ENCODE measurements at regions not wholly inside any gene's neighbourhood (a gene's known extent, or its start where the extent isn't known, plus 50 kb on each side); places are given as distances from the start of the nearest gene placed in this dataset.

- no peaks in the 10 kb centered on the region for H3K9me3 ChIP-seq (ENCODE audit: control insufficient read depth in 2 of 2, insufficient read depth in 1 of 2, low read depth in 1 of 2, low read length in 1 of 2)
- H3K27me3 ChIP-seq (ENCODE audit: control insufficient read depth in 3 of 3, insufficient read depth in 3 of 3, low read length in 3 of 3) = no peaks in the 10 kb centered on the region
- FAIRE-seq (no peak), DNase-seq (no peak)
- 88 to 91% (median 90%) methylated on average over 12 of the region's 12 CpGs for WGBS, 3 donors
- H3K36me3 ChIP-seq (ENCODE audit: control insufficient read depth in 3 of 3, insufficient read depth in 2 of 3, low read depth in 1 of 3, low read length in 3 of 3) = no peaks in the 10 kb centered on the region
- no peaks in the 10 kb centered on the region for H3K4me1 ChIP-seq (ENCODE audit: control insufficient read depth in 3 of 3, insufficient read depth in 2 of 3, low read depth in 1 of 3, low read length in 2 of 3)
- no peak overlapping the region for H3K4me3 ChIP-seq (ENCODE audit: low read depth in 1 of 3, low read length in 3 of 3)
- H3K27ac ChIP-seq (ENCODE audit: low read depth in 1 of 3, low read length in 2 of 3) = no peak overlapping the region
These were observed 125.9 kb upstream of the PROX1 start for GRCh38 chr1:213861841-213862240.

- Histone ChIP-seq H3K36me3 (ENCODE audit: control insufficient read depth in 3 of 3, insufficient read depth in 2 of 3, low read depth in 1 of 3, low read length in 3 of 3) (no peaks in the 10 kb centered on the region), H3K27me3 (ENCODE audit: control insufficient read depth in 3 of 3, insufficient read depth in 3 of 3, low read length in 3 of 3) (no peaks in the 10 kb centered on the region), H3K4me1 (ENCODE audit: control insufficient read depth in 3 of 3, insufficient read depth in 2 of 3, low read depth in 1 of 3, low read length in 2 of 3) (no peaks in the 10 kb centered on the region), H3K4me3 (ENCODE audit: low read depth in 1 of 3, low read length in 3 of 3) (no peak overlapping the region), H3K9me3 (ENCODE audit: control insufficient read depth in 2 of 2, insufficient read depth in 1 of 2, low read depth in 1 of 2, low read length in 1 of 2) (no peaks in the 10 kb centered on the region), H3K27ac (ENCODE audit: low read depth in 1 of 3, low read length in 2 of 3) (no peak overlapping the region)
- WGBS, 3 donors = 43 to 65% (median 58%) methylated on average over 4 of the region's 4 CpGs
- DNase-seq (no peak), FAIRE-seq (no peak)
These were observed 123.7 kb upstream of the PROX1 start for GRCh38 chr1:213864091-213864490.

- no peak for FAIRE-seq
These were observed 119.3 kb upstream of the PROX1 start for GRCh38 chr1:213868482-213868881.

GRCh38 chr1:213871179-213871578 lies 116.6 kb upstream of the PROX1 start:
- no peaks in the 10 kb centered on the region for H3K36me3 ChIP-seq (ENCODE audit: control insufficient read depth in 3 of 3, insufficient read depth in 2 of 3, low read depth in 1 of 3, low read length in 3 of 3)
- WGBS, 3 donors = 80 to 88% (median 83%) methylated on average over 4 of the region's 4 CpGs
- FAIRE-seq (no peak), DNase-seq (no peak)
- no peak overlapping the region for H3K27ac ChIP-seq (ENCODE audit: low read depth in 1 of 3, low read length in 2 of 3)
- no peak overlapping the region for H3K4me3 ChIP-seq (ENCODE audit: low read depth in 1 of 3, low read length in 3 of 3)
- no peaks in the 10 kb centered on the region for H3K4me1 ChIP-seq (ENCODE audit: control insufficient read depth in 3 of 3, insufficient read depth in 2 of 3, low read depth in 1 of 3, low read length in 2 of 3)
- no peaks in the 10 kb centered on the region for H3K9me3 ChIP-seq (ENCODE audit: control insufficient read depth in 2 of 2, insufficient read depth in 1 of 2, low read depth in 1 of 2, low read length in 1 of 2)
- H3K27me3 ChIP-seq (ENCODE audit: control insufficient read depth in 3 of 3, insufficient read depth in 3 of 3, low read length in 3 of 3) = peaks cover 0 to 2% (median 0%) of the 10 kb centered on the region in 3 donors

More at GRCh38 chr1:213868482-213868881, 119.3 kb upstream of the PROX1 start:
- 82 to 95% (median 90%) methylated on average over 2 of the region's 2 CpGs for WGBS, 3 donors
- Histone ChIP-seq H3K27me3 (ENCODE audit: control insufficient read depth in 3 of 3, insufficient read depth in 3 of 3, low read length in 3 of 3) (peaks cover 0 to 2% (median 0%) of the 10 kb centered on the region in 3 donors), H3K36me3 (ENCODE audit: control insufficient read depth in 3 of 3, insufficient read depth in 2 of 3, low read depth in 1 of 3, low read length in 3 of 3) (no peaks in the 10 kb centered on the region), H3K27ac (ENCODE audit: low read depth in 1 of 3, low read length in 2 of 3) (no peak overlapping the region), H3K4me3 (ENCODE audit: low read depth in 1 of 3, low read length in 3 of 3) (no peak overlapping the region), H3K4me1 (ENCODE audit: control insufficient read depth in 3 of 3, insufficient read depth in 2 of 3, low read depth in 1 of 3, low read length in 2 of 3) (no peaks in the 10 kb centered on the region), H3K9me3 (ENCODE audit: control insufficient read depth in 2 of 2, insufficient read depth in 1 of 2, low read depth in 1 of 2, low read length in 1 of 2) (no peaks in the 10 kb centered on the region)
- DNase-seq = no peak

GRCh38 chr1:213874789-213875188 lies 113.0 kb upstream of the PROX1 start:
- Histone ChIP-seq H3K4me1 (ENCODE audit: control insufficient read depth in 3 of 3, insufficient read depth in 2 of 3, low read depth in 1 of 3, low read length in 2 of 3) (no peaks in the 10 kb centered on the region), H3K36me3 (ENCODE audit: control insufficient read depth in 3 of 3, insufficient read depth in 2 of 3, low read depth in 1 of 3, low read length in 3 of 3) (no peaks in the 10 kb centered on the region), H3K9me3 (ENCODE audit: control insufficient read depth in 2 of 2, insufficient read depth in 1 of 2, low read depth in 1 of 2, low read length in 1 of 2) (no peaks in the 10 kb centered on the region), H3K4me3 (ENCODE audit: low read depth in 1 of 3, low read length in 3 of 3) (no peak overlapping the region), H3K27ac (ENCODE audit: low read depth in 1 of 3, low read length in 2 of 3) (no peak overlapping the region), H3K27me3 (ENCODE audit: control insufficient read depth in 3 of 3, insufficient read depth in 3 of 3, low read length in 3 of 3) (peaks cover 0 to 2% (median 0%) of the 10 kb centered on the region in 3 donors)
- 87 to 91% (median 91%) methylated on average over 7 of the region's 7 CpGs for WGBS, 3 donors
- DNase-seq (no peak), FAIRE-seq (no peak)

GRCh38 chr1:213876531-213876930 lies 111.2 kb upstream of the PROX1 start:
- H3K27me3 ChIP-seq (ENCODE audit: control insufficient read depth in 3 of 3, insufficient read depth in 3 of 3, low read length in 3 of 3) = no peaks in the 10 kb centered on the region
- FAIRE-seq = no peak

GRCh38 chr1:213883618-213884017 lies 104.2 kb upstream of the PROX1 start:
- Histone ChIP-seq H3K27ac (ENCODE audit: low read depth in 1 of 3, low read length in 2 of 3) (no peak overlapping the region), H3K36me3 (ENCODE audit: control insufficient read depth in 3 of 3, insufficient read depth in 2 of 3, low read depth in 1 of 3, low read length in 3 of 3) (no peaks in the 10 kb centered on the region), H3K4me1 (ENCODE audit: control insufficient read depth in 3 of 3, insufficient read depth in 2 of 3, low read depth in 1 of 3, low read length in 2 of 3) (no peaks in the 10 kb centered on the region), H3K9me3 (ENCODE audit: control insufficient read depth in 2 of 2, insufficient read depth in 1 of 2, low read depth in 1 of 2, low read length in 1 of 2) (peaks cover 0 to 4% of the 10 kb centered on the region in 2 donors), H3K27me3 (ENCODE audit: control insufficient read depth in 3 of 3, insufficient read depth in 3 of 3, low read length in 3 of 3) (peaks cover 0 to 2% (median 0%) of the 10 kb centered on the region in 3 donors), H3K4me3 (ENCODE audit: low read depth in 1 of 3, low read length in 3 of 3) (no peak overlapping the region)
- 92 to 98% (median 93%) methylated on average over 2 of the region's 2 CpGs for WGBS, 3 donors
- no peak for DNase-seq
- no peak for FAIRE-seq

More at GRCh38 chr1:213876531-213876930, 111.2 kb upstream of the PROX1 start:
- DNase-seq = no peak
- H3K4me3 ChIP-seq (ENCODE audit: low read depth in 1 of 3, low read length in 3 of 3) = no peak overlapping the region
- H3K4me1 ChIP-seq (ENCODE audit: control insufficient read depth in 3 of 3, insufficient read depth in 2 of 3, low read depth in 1 of 3, low read length in 2 of 3) = no peaks in the 10 kb centered on the region
- no peaks in the 10 kb centered on the region for H3K36me3 ChIP-seq (ENCODE audit: control insufficient read depth in 3 of 3, insufficient read depth in 2 of 3, low read depth in 1 of 3, low read length in 3 of 3)
- no peak overlapping the region for H3K27ac ChIP-seq (ENCODE audit: low read depth in 1 of 3, low read length in 2 of 3)
- H3K9me3 ChIP-seq (ENCODE audit: control insufficient read depth in 2 of 2, insufficient read depth in 1 of 2, low read depth in 1 of 2, low read length in 1 of 2) = peaks cover 0 to 3% of the 10 kb centered on the region in 2 donors

GRCh38 chr1:213884402-213884801 lies 103.4 kb upstream of the PROX1 start:
- FAIRE-seq (no peak), DNase-seq (no peak)
- 0% methylated on average over 1 of the region's 1 CpG for WGBS, 3 donors
- Histone ChIP-seq H3K27ac (ENCODE audit: low read depth in 1 of 3, low read length in 2 of 3) (no peak overlapping the region), H3K4me3 (ENCODE audit: low read depth in 1 of 3, low read length in 3 of 3) (no peak overlapping the region), H3K9me3 (ENCODE audit: control insufficient read depth in 2 of 2, insufficient read depth in 1 of 2, low read depth in 1 of 2, low read length in 1 of 2) (peaks cover 0 to 4% of the 10 kb centered on the region in 2 donors), H3K27me3 (ENCODE audit: control insufficient read depth in 3 of 3, insufficient read depth in 3 of 3, low read length in 3 of 3) (peaks cover 0 to 2% (median 0%) of the 10 kb centered on the region in 3 donors), H3K4me1 (ENCODE audit: control insufficient read depth in 3 of 3, insufficient read depth in 2 of 3, low read depth in 1 of 3, low read length in 2 of 3) (no peaks in the 10 kb centered on the region), H3K36me3 (ENCODE audit: control insufficient read depth in 3 of 3, insufficient read depth in 2 of 3, low read depth in 1 of 3, low read length in 3 of 3) (no peaks in the 10 kb centered on the region)

- DNase-seq (no peak), FAIRE-seq (no peak)
- peaks cover 0 to 4% of the 10 kb centered on the region in 2 donors for H3K9me3 ChIP-seq (ENCODE audit: control insufficient read depth in 2 of 2, insufficient read depth in 1 of 2, low read depth in 1 of 2, low read length in 1 of 2)
- H3K27ac ChIP-seq (ENCODE audit: low read depth in 1 of 3, low read length in 2 of 3) = no peak overlapping the region
- no peaks in the 10 kb centered on the region for H3K36me3 ChIP-seq (ENCODE audit: control insufficient read depth in 3 of 3, insufficient read depth in 2 of 3, low read depth in 1 of 3, low read length in 3 of 3)
- H3K4me3 ChIP-seq (ENCODE audit: low read depth in 1 of 3, low read length in 3 of 3) = no peak overlapping the region
- WGBS, 3 donors = 90 to 94% (median 92%) methylated on average over 4 of the region's 4 CpGs
- H3K27me3 ChIP-seq (ENCODE audit: control insufficient read depth in 3 of 3, insufficient read depth in 3 of 3, low read length in 3 of 3) = peaks cover 0 to 2% (median 0%) of the 10 kb centered on the region in 3 donors
- no peaks in the 10 kb centered on the region for H3K4me1 ChIP-seq (ENCODE audit: control insufficient read depth in 3 of 3, insufficient read depth in 2 of 3, low read depth in 1 of 3, low read length in 2 of 3)
These were observed 102.8 kb upstream of the PROX1 start for GRCh38 chr1:213884942-213885341.

Data from small intestine (tissue), 7 donors.